Fibroblast of lung (primary cell): ENCODE measurements at regions not wholly inside any gene's neighbourhood (a gene's known extent, or its start where the extent isn't known, plus 50 kb on each side); places are given as distances from the start of the nearest gene placed in this dataset.

Experiments
- CTCF ChIP-seq, 2 donors: IDR thresholded peaks in 1 of 2; conservative IDR thresholded peaks in 1 of 2; 1 replicate in 1 of 2; 2 replicates in 1 of 2; pipeline ENCODE4 v1.5.1; 2011 to 2012; ENCODE audit warnings: low read length in 2 of 2, control low read depth in 1 of 2, inconsistent platforms in 1 of 2, low read depth in 1 of 2, mild to moderate bottlenecking in 1 of 2
- EZH2 ChIP-seq: IDR thresholded peaks from 2 replicates; pipeline ENCODE4 v1.5.1; 2012; ENCODE audit warnings: low read length, control low read depth, mild to moderate bottlenecking; ENCODE audit errors: missing control alignments

- no peak for TF ChIP-seq EZH2
- TF ChIP-seq CTCF (conservative IDR thresholded peaks at IDR 0.05 in 1 of 2, IDR thresholded peaks at IDR 0.05 in 1 of 2; ENCODE audit: low read depth in 1 of 2, low read length in 2 of 2): no peak
Measured at GRCh38 chr12:46124132-46124847, 133.9 kb upstream of the SCAF11 start.
